Fibroblast of villous mesenchyme (primary cell): ENCODE measurements at regions not wholly inside any gene's neighbourhood (a gene's known extent, or its start where the extent isn't known, plus 50 kb on each side); places are given as distances from the start of the nearest gene placed in this dataset.
A peak's percentile ranks its signal among the peaks of the same experiment; 100 is the strongest.

Experiments
- DNase-seq: peaks from one replicate; pipeline ENCODE4 v3.0.0-alpha.2; 2010; ENCODE audit warnings: low read depth
- H3K4me3 ChIP-seq: 2 replicates; pipeline ENCODE4 v1.5.1; 2011; ENCODE audit warnings: low read depth, mild to moderate bottlenecking, low read length
- TF ChIP-seq, protein P1 (sequence below): IDR thresholded peaks from 2 replicates; pipeline ENCODE4 v1.5.1; 2012; ENCODE audit warnings: low read depth, mild to moderate bottlenecking, low read length; ENCODE audit not compliant: insufficient read depth

DNA sequence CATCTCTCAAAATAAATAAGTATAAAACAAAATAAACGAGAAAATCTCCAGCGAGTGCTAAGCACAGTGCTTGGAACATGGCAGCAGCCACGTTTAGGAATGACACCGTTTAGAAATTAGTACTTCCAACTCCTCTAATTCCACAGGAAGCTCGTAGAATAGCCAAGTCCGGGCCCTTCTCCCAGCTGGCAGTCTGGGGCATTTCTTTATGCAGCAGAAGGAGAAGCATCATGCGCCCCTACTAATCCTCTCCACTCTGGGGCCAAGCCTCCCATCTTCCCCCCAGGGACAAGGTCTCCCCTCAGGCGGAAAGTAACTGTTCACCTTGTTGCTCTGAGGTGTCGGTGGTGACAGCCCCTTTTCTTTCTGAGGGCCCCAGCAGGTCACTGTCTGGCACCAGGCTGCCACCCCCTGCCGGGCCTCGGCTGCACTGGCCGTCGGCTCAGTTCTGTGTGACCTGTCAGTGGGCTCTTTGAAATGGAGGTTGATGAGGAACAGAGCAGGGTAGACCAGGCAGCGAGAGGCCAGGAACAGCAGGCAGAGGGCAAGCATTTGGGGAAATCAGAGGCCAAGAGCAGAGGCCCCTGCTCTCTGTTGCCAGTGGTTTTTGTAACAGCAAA, 113.5 kb upstream of the WWC1 start:
- DNase-seq, result no peak
- H3K4me3 ChIP-seq, result no peak overlapping the region
- TF ChIP-seq, protein P1, sequence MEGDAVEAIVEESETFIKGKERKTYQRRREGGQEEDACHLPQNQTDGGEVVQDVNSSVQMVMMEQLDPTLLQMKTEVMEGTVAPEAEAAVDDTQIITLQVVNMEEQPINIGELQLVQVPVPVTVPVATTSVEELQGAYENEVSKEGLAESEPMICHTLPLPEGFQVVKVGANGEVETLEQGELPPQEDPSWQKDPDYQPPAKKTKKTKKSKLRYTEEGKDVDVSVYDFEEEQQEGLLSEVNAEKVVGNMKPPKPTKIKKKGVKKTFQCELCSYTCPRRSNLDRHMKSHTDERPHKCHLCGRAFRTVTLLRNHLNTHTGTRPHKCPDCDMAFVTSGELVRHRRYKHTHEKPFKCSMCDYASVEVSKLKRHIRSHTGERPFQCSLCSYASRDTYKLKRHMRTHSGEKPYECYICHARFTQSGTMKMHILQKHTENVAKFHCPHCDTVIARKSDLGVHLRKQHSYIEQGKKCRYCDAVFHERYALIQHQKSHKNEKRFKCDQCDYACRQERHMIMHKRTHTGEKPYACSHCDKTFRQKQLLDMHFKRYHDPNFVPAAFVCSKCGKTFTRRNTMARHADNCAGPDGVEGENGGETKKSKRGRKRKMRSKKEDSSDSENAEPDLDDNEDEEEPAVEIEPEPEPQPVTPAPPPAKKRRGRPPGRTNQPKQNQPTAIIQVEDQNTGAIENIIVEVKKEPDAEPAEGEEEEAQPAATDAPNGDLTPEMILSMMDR, result no peak

DNA sequence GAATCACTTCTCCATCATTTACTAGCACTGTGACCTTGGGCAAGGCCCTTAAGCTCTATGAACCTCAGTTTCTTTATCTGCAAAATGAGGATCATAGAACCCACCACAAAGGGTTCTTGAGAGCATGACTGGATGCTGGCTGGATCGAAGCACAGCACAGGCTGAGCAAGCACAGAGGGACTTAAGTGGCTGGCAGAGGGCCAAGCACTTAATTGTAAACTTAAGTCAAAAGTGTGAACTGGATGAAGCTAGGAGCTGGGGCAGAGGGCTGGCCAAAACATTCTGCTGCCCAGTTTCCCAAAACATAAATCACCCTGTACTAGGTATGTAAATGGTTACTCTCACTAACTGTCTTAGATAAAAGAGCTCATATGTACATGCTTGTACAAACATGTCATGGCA, 112.3 kb upstream of the WWC1 start:
- TF ChIP-seq, protein P1, result no peak
- no peak overlapping the region for H3K4me3 ChIP-seq
- peak; percentile 7 for DNase-seq

DNA sequence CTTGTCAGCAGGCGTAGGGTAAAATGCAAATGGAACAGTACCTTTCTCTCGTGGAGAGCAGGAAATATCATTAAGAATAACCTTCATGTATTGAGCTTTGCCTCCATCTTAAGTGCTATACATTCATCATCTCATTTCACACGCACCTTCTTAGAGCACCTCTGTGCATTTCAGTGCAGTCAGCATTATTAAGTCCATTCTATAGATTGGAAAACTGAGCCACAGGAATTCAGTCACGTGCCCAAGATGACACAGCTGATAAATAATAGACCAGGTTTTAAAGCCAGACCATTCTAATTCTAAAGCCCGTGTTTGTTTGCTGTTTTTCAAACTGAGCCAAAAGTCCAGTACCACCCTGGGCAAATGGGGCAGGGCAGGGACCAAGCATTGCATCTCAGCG, 109.2 kb upstream of the WWC1 start:
- TF ChIP-seq, protein P1, result no peak
- H3K4me3 ChIP-seq, result no peak overlapping the region
- DNase-seq, result no peak

DNA sequence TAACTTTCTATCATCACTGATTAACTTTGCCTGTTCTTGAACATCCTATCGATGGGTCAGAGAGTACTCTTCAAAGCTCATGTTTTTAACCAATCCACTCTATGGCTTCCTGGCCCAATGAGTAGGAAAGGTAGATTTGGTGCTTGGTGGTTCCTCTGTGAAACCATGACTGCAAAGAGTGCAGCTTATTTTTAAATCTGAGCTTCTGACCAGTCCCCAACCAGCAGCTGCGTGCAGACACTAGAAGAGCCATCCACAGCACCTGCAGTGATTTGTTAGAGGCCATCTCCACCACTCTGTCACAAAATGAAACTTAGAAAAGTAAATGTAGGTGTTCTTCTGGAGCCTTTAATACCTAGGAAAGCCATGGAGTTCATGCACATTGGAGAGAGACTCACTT, 107.3 kb upstream of the WWC1 start:
- DNase-seq, result no peak
- TF ChIP-seq, protein P1, result no peak
- no peak overlapping the region for H3K4me3 ChIP-seq

DNA sequence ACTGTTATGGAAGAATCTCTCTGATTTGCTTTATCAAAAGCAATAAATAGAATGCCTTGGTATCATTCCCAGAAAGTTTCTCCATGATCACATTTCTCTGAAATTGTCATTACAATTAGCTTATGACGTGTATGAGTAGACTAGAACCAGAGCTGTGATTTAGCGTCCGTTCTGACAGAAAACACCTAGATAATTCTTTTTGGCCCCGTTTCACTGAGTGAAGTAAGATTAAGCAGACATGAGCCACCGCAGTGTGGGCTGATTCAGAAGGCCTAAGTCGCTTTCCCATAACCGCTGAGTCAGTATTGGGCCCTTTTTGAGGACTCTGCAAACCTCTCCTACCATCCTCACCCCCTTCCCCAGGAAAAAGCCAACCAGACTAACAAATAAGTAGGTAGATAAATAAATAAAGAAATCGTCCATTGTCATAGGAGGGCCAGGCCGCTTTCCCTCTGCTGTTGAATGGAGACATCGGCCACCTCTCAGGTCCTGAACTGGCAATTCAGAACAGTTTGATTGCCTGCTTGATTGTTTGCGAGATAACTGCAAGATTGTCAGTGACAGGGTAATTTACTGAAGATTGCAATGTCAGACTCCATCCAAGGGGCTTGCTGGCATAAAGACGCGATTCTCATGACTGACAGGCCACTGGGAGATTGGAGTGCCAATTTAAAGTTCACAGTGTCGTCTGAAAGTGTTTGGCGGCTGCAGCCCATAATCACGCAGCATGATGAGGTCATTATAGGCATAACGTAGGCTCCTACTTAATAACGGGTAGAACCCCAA, 105.0 kb upstream of the WWC1 start:
- TF ChIP-seq, protein P1, result no peak
- no peak for DNase-seq
- no peak overlapping the region for H3K4me3 ChIP-seq

DNA sequence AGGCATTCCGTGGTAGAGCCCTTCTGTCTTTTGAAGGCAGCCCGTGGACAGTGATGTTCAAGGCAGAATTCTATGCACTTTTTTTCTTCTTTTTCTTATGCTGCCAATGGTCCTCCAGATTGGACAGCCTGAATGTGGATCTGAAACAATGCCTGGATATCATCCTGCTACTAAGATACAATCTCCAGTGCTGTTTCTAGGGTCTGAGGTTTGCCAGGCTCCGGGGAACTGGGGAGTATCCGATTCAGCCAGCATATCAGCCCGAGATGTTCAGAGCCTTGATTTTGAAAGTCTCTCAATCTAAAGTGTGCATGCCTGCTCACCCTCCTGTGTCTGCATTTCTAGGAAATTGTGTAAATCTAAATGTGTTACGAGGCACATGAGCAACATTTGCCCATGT, 103.8 kb upstream of the WWC1 start:
- no peak overlapping the region for H3K4me3 ChIP-seq
- DNase-seq, result no peak
- TF ChIP-seq, protein P1, result no peak
